ENCODE measurements at regions not wholly inside any gene's neighbourhood (a gene's known extent, or its start where the extent isn't known, plus 50 kb on each side); places are given as distances from the start of the nearest gene placed in this dataset.

GRCh38 chr14:82501554-82501953 lies 967.9 kb upstream of the SEL1L start:
- no peak for ATAC-seq (replicated peaks)

DNA sequence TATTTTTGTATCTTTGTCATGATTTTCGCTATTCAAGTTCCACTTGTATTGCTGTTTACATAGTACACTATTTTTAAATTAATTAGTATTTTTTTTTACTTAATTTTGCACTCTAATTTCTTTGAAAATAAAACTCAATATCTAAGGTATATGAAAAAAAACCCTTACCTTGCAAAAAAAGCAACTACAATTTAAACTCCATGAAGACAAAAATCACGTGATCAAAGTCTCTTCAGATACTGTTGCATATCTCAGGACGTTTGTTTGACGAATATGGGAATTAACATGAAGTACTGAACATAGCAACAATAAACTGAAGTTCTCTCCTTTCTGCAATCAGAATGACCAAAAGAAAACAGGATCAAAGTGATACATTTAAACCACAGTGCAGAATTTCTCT lies 968.4 kb upstream of the SEL1L start:
- H3K4me3 Mint-ChIP-seq, result no peak overlapping the region
- H3K9me3 Mint-ChIP-seq, result peaks cover 0 to 5% of the 10 kb centered on the region in 2 donors
- H3K27me3 Mint-ChIP-seq, result no peaks in the 10 kb centered on the region
- ATAC-seq (replicated peaks) (no peak), DNase-seq (no peak)
- no peaks in the 10 kb centered on the region for H3K4me1 Mint-ChIP-seq
- no peak overlapping the region for H3K27ac Mint-ChIP-seq
- H3K36me3 Mint-ChIP-seq, result no peaks in the 10 kb centered on the region

More at GRCh38 chr14:82501554-82501953, 967.9 kb upstream of the SEL1L start:
- H3K36me3 Mint-ChIP-seq, result no peaks in the 10 kb centered on the region
- DNase-seq, result no peak
- H3K27me3 Mint-ChIP-seq, result no peaks in the 10 kb centered on the region
- H3K9me3 Mint-ChIP-seq, result peaks cover 0 to 5% of the 10 kb centered on the region in 2 donors
- no peaks in the 10 kb centered on the region for H3K4me1 Mint-ChIP-seq
- no peak overlapping the region for H3K4me3 Mint-ChIP-seq
- H3K27ac Mint-ChIP-seq, result no peak overlapping the region

DNA sequence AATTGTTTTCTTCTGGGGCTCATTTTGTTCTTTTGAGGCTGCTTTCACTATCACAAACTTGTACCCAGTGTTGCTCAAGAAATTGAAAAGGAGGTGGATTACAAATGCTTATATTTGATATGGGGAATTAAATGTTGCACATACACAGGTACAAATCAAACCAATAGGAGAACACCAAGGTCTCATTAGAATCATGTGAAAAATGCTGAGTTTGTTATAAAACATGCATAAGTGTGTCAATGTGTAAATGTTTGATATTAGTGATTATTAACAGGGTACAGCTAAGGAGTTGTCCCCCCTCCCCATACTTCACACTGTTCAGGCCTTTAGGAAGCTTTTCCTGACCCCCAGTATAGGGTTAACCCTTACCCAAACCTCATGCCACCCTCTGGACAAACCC lies 971.2 kb upstream of the SEL1L start:
- no peaks in the 10 kb centered on the region for H3K36me3 Mint-ChIP-seq
- H3K4me1 Mint-ChIP-seq, result no peaks in the 10 kb centered on the region
- H3K27ac Mint-ChIP-seq, result no peak overlapping the region
- no peak overlapping the region for H3K4me3 Mint-ChIP-seq
- peaks cover 4 to 8% of the 10 kb centered on the region in 2 donors for H3K9me3 Mint-ChIP-seq
- no peaks in the 10 kb centered on the region for H3K27me3 Mint-ChIP-seq
- no peak for ATAC-seq (replicated peaks)
- no peak for DNase-seq

DNA sequence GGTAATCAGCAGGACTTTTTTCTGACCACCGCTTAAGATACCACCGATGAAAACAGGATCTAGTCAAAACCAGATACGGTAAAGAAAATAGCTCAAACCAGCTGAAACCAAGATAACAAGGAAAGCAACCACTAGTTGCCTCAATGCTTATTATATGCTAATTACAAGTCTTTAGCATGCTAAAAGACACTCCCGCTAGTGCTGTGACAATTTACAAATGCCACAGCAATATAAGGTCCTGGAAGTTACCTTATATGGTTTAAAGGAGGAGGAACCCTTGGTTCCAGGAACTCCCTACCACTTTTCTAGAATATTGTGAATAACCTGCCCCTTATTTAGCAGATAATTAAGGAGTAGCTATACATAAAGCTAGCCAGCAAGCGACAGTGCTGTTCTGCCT lies 976.4 kb upstream of the SEL1L start:
- H3K9me3 Mint-ChIP-seq, result peaks cover 3 to 4% of the 10 kb centered on the region in 2 donors
- no peaks in the 10 kb centered on the region for H3K36me3 Mint-ChIP-seq
- no peak for ATAC-seq (replicated peaks)
- H3K27ac Mint-ChIP-seq, result no peak overlapping the region
- no peaks in the 10 kb centered on the region for H3K27me3 Mint-ChIP-seq
- H3K4me3 Mint-ChIP-seq, result no peak overlapping the region
- H3K4me1 Mint-ChIP-seq, result no peaks in the 10 kb centered on the region
- DNase-seq, result no peak

GRCh38 chr14:82511399-82511798 lies 977.7 kb upstream of the SEL1L start:
- ATAC-seq (replicated peaks) (no peak), DNase-seq (no peak)
- Mint-ChIP-seq H3K36me3 (no peaks in the 10 kb centered on the region), H3K4me1 (no peaks in the 10 kb centered on the region), H3K27ac (no peak overlapping the region), H3K4me3 (no peak overlapping the region), H3K9me3 (peaks cover 3 to 4% of the 10 kb centered on the region in 2 donors), H3K27me3 (no peaks in the 10 kb centered on the region)

- H3K4me1 Mint-ChIP-seq, result no peaks in the 10 kb centered on the region
- ATAC-seq (replicated peaks), result no peak
- no peaks in the 10 kb centered on the region for H3K36me3 Mint-ChIP-seq
- peaks cover 2 to 4% of the 10 kb centered on the region in 2 donors for H3K9me3 Mint-ChIP-seq
- DNase-seq, result no peak
- H3K4me3 Mint-ChIP-seq, result no peak overlapping the region
- H3K27me3 Mint-ChIP-seq, result no peaks in the 10 kb centered on the region
- no peak overlapping the region for H3K27ac Mint-ChIP-seq
Measured at GRCh38 chr14:82520765-82521164, 987.1 kb upstream of the SEL1L start.

DNA sequence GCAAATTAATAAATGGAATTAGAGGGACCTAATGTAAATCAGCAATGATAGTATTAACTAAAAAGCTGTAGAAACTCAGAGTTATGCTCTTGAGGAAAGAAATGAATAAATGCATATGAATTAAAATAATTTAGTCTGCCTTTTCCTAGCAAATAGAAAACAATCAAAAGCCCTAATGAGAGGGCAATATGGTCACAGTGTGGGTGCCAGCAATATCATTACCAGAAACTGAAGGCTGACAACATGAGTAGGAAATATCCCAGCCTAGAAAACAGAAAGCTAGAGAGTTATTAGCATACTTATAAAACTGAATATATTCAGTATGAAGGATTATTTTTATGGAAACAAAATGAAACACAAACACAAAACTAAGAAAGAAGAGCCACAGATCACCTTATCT lies 987.5 kb upstream of the SEL1L start:
- Mint-ChIP-seq H3K4me1 (no peaks in the 10 kb centered on the region), H3K36me3 (no peaks in the 10 kb centered on the region), H3K9me3 (peaks cover 2 to 4% of the 10 kb centered on the region in 2 donors), H3K4me3 (no peak overlapping the region), H3K27ac (no peak overlapping the region), H3K27me3 (no peaks in the 10 kb centered on the region)
- DNase-seq (no peak), ATAC-seq (replicated peaks) (no peak)

GRCh38 chr14:82528016-82528415 lies 994.4 kb upstream of the SEL1L start:
- Mint-ChIP-seq H3K4me1 (no peaks in the 10 kb centered on the region), H3K27me3 (no peaks in the 10 kb centered on the region), H3K4me3 (no peak overlapping the region), H3K36me3 (no peaks in the 10 kb centered on the region), H3K9me3 (peaks cover 0 to 8% of the 10 kb centered on the region in 2 donors), H3K27ac (no peak overlapping the region)
- DNase-seq, result no peak
- no peak for ATAC-seq (replicated peaks)

DNA sequence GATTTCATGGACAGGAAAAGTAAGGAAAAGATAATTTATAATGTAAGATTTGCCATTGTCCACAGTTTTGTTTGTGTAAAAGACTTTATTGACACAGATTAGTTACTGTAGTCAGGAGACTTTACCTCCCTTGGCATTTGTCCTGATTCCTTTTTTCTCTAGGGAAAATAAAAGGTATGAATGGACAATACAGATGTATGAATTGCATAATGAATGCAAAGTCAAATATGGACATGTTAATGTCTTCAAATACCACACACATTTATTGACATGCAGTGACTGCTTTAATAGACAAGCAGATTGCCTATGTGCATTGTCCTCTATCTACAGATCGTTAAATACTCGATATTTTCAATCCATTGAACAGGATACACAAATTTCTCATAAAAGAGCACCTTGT lies 999.7 kb upstream of the SEL1L start:
- Mint-ChIP-seq H3K27me3 (no peaks in the 10 kb centered on the region), H3K36me3 (no peaks in the 10 kb centered on the region), H3K27ac (no peak overlapping the region), H3K9me3 (peaks cover 4% of the 10 kb centered on the region in 2 donors), H3K4me3 (no peak overlapping the region), H3K4me1 (no peaks in the 10 kb centered on the region)
- DNase-seq, result no peak
- no peak for ATAC-seq (replicated peaks)

DNA sequence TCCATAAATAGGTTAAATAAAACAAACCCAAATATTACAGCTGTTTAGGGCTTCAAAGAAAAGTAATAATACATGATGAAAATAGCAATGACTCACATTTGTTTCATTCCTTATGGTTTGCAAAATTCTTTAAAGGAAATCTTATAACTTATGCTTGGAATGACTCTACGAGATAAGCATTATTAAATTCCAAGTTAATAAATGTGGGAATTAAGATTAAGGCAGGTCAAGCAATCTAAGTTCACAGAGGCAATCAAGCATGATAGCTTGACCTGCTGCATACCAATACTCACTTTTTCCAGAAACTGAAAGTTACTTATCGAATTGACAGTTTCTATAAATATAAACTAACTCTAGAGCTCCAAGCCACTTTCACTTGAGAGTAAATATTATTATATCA lies 1002.9 kb upstream of the SEL1L start:
- Mint-ChIP-seq H3K4me1 (no peaks in the 10 kb centered on the region), H3K27me3 (no peaks in the 10 kb centered on the region), H3K36me3 (no peaks in the 10 kb centered on the region), H3K27ac (no peak overlapping the region), H3K9me3 (peaks cover 4 to 6% of the 10 kb centered on the region in 2 donors), H3K4me3 (no peak overlapping the region)
- ATAC-seq (replicated peaks), result no peak
- DNase-seq, result no peak

DNA sequence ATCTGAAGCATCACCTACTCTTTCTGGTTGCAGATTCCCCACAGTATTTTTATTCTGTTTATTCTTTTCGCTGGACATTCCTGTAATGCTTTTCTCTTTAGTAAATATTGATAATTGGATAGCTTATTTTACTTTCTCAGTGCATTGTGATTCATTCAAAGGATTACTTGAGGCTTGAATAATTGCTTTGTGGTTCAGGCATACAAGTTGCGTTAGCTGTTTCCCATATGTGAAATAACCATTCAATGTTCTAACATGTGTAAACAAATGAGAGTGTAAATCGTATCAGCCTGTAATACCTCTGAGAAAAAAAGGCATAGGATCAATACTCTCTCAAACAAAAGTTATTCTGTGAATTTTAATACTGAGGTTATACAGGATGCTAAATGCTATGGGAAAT lies 1004.2 kb upstream of the SEL1L start:
- Mint-ChIP-seq H3K4me3 (no peak overlapping the region), H3K27me3 (no peaks in the 10 kb centered on the region), H3K4me1 (no peaks in the 10 kb centered on the region), H3K27ac (no peak overlapping the region), H3K36me3 (no peaks in the 10 kb centered on the region), H3K9me3 (peaks cover 0 to 7% of the 10 kb centered on the region in 2 donors)
- DNase-seq (no peak), ATAC-seq (replicated peaks) (no peak)

- Mint-ChIP-seq H3K27me3 (no peaks in the 10 kb centered on the region), H3K36me3 (no peaks in the 10 kb centered on the region), H3K4me3 (no peak overlapping the region), H3K9me3 (peaks cover 2 to 3% of the 10 kb centered on the region in 2 donors), H3K27ac (no peak overlapping the region), H3K4me1 (no peaks in the 10 kb centered on the region)
- ATAC-seq (replicated peaks) (no peak), DNase-seq (no peak)
Measured at GRCh38 chr14:82546401-82546800, 1012.7 kb upstream of the SEL1L start.

- H3K4me3 Mint-ChIP-seq, result no peak overlapping the region
- no peak for DNase-seq
- H3K27ac Mint-ChIP-seq, result no peak overlapping the region
- H3K4me1 Mint-ChIP-seq, result no peaks in the 10 kb centered on the region
- no peaks in the 10 kb centered on the region for H3K27me3 Mint-ChIP-seq
- H3K36me3 Mint-ChIP-seq, result no peaks in the 10 kb centered on the region
- ATAC-seq (replicated peaks), result no peak
- peaks cover 2 to 3% of the 10 kb centered on the region in 2 donors for H3K9me3 Mint-ChIP-seq
Measured at GRCh38 chr14:82549306-82549990, 1015.8 kb upstream of the SEL1L start.

DNA sequence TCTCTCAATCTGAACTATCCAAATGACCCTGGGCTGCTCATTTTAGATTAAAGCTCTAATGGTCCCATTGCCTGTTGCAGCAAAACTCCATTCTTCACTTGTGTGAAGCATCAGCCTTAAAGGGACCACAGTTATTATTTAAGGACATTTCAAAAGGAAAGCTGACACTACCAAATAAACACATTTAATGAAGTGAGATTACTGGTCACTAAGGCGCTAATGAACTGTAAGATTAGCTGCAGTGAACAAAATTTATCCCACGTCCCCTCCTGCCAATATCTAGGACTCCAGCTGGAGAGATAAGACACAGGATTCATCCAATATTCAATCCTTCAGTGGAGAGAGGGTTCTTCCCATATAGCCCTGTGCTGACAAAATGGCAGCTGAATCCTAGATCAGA lies 1029.2 kb upstream of the SEL1L start:
- ATAC-seq (replicated peaks) (no peak), DNase-seq (no peak)
- Mint-ChIP-seq H3K4me1 (no peaks in the 10 kb centered on the region), H3K27ac (no peak overlapping the region), H3K4me3 (no peak overlapping the region), H3K36me3 (no peaks in the 10 kb centered on the region), H3K27me3 (no peaks in the 10 kb centered on the region), H3K9me3 (peaks cover 0 to 4% of the 10 kb centered on the region in 2 donors)

DNA sequence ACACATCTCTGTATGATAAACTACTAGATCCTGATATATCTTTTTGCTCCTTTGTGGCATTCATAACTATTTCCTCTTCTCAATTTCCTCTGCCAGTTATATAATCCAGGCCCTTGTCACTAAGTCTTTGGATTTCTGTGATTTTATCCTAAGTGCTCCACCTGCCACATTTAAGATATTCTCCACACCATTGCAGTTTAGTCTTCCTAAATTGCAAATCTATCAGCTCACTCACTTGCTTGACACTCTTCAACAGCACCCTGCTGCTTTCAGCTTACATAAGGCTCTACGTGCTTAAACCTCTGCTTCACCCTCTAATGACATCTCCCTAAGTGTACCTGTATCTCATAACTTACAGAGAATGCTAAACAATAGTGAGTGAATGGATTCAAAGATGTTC lies 1032.2 kb upstream of the SEL1L start:
- Mint-ChIP-seq H3K27ac (no peak overlapping the region), H3K9me3 (peaks cover 0 to 5% of the 10 kb centered on the region in 2 donors), H3K36me3 (no peaks in the 10 kb centered on the region), H3K4me1 (no peaks in the 10 kb centered on the region), H3K27me3 (no peaks in the 10 kb centered on the region), H3K4me3 (no peak overlapping the region)
- no peak for DNase-seq
- no peak for ATAC-seq (replicated peaks)

- H3K4me3 Mint-ChIP-seq, result no peak overlapping the region
- H3K27ac Mint-ChIP-seq, result no peak overlapping the region
- ATAC-seq (replicated peaks), result no peak
- DNase-seq, result no peak
- H3K9me3 Mint-ChIP-seq, result peaks cover 0 to 2% of the 10 kb centered on the region in 2 donors
- no peaks in the 10 kb centered on the region for H3K27me3 Mint-ChIP-seq
- H3K36me3 Mint-ChIP-seq, result no peaks in the 10 kb centered on the region
- no peaks in the 10 kb centered on the region for H3K4me1 Mint-ChIP-seq
Measured at GRCh38 chr14:82587226-82587625, 1053.6 kb upstream of the SEL1L start.

All from stimulated activated naive B cell treated with anti-CD40 and anti-IgM and Interleukin-4, amounts not matched to agents 10 μg/mL and 1 μg/mL and 100 μg/mL, for 72 hours (primary cell).